ENCODE measurements at regions not wholly inside any gene's neighbourhood (a gene's known extent, or its start where the extent isn't known, plus 50 kb on each side); places are given as distances from the start of the nearest gene placed in this dataset.

DNA sequence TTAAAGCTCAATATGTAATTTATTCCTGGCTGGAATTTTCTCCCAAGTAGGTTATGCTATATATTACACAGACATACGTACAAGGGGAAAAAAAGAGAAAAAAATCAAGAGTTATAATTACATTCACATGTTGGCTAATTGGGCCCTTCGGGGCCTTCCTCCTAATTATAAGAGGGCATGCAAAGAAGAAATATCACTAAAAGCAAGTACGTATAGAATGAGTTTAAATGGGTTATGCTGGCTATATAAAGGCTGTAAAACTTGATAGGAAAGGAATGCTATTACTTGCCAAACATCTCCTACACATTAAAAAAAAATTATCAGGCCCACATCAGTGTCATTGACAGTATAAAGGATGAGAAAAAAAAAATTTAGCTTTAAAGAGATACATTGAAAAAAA lies 1396.1 kb upstream of the ADGRL4 start:
- no peak overlapping the region for H3K27ac ChIP-seq
- TF ChIP-seq, protein P1, sequence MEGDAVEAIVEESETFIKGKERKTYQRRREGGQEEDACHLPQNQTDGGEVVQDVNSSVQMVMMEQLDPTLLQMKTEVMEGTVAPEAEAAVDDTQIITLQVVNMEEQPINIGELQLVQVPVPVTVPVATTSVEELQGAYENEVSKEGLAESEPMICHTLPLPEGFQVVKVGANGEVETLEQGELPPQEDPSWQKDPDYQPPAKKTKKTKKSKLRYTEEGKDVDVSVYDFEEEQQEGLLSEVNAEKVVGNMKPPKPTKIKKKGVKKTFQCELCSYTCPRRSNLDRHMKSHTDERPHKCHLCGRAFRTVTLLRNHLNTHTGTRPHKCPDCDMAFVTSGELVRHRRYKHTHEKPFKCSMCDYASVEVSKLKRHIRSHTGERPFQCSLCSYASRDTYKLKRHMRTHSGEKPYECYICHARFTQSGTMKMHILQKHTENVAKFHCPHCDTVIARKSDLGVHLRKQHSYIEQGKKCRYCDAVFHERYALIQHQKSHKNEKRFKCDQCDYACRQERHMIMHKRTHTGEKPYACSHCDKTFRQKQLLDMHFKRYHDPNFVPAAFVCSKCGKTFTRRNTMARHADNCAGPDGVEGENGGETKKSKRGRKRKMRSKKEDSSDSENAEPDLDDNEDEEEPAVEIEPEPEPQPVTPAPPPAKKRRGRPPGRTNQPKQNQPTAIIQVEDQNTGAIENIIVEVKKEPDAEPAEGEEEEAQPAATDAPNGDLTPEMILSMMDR (conservative IDR thresholded peaks at IDR 0.05), result no peak

DNA sequence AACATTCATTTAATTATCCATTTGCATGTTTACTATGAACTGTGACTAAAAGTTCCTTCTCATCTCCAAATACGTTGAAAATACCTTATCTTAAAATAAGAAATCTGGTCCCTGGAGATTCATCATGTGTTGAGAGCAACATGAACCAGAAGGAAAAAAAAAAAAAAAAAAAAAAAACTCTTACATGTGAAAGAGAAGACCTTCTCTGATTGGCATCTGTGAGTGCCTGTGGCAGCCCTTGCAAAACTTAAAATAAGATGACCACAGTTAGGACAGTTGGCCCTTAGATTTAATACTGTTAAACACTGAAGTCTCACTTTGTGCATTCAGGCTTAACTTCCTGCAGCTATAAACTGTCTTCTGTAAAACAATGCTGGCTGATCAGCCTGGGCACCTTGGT lies 1395.2 kb upstream of the ADGRL4 start:
- no peak overlapping the region for H3K27ac ChIP-seq

DNA sequence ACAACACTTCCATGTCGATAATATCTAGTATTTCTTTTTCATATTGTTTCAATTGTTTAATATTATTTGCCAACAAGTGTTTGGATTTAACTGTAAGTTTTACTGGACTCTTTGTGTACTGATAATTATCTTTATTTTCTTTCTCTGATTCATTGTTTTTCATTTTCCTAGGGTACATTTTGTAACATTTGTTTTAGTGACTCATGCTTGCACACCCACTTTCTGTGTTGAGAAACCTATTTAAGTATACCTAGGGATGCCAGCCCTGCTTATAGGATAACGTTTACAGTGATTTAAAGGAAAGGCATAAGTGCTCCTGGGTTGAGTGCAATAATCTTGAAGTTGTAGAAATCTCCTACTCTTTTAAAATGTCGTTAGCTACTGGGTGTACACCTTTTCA lies 1386.0 kb upstream of the ADGRL4 start:
- TF ChIP-seq, protein P1 (conservative IDR thresholded peaks at IDR 0.05), result no peak
- H3K27ac ChIP-seq, result no peak overlapping the region

More for the DNA sequence above, 1395.2 kb upstream of the ADGRL4 start:
- TF ChIP-seq, protein P1 (conservative IDR thresholded peaks at IDR 0.05), result no peak

DNA sequence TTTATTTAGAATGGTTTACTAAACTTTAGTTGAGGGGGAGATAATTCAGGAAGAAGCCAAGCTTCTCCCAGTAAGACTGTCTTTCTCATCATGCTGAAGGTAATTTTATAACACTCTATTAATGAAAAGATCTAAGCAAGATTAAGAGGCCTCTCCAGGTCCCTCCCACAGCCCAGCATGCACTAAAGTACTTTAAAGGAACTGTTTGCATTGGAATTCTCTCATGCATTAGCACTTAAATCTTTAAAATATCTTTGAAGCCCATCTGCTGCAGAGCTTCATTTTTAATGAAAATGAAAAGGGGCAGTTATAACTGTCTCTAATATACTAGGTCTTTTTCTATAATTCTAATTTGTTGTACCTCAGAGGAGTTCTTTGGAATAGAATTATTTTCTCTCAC lies 1379.1 kb upstream of the ADGRL4 start:
- no peak overlapping the region for H3K27ac ChIP-seq
- TF ChIP-seq, protein P1 (conservative IDR thresholded peaks at IDR 0.05), result no peak

DNA sequence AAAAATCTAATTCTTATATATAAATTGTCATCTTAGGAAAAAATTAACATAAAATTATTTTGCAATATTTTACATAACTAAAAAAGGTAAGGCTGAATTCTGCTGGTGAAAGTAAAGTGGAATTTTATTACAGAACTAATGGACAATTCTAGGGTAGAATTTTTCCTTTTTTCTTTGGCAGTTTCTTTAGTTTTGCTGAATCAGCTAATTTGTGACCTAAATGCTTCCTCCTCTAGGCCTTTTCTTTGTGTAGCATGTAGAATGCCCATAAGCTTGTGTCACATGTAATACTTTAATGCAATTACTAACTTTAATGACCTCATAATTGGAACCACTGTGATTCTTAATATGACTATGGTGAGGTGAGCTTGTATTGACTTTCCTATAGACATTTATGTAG lies 1378.4 kb upstream of the ADGRL4 start:
- no peak overlapping the region for H3K27ac ChIP-seq
- TF ChIP-seq, protein P1 (conservative IDR thresholded peaks at IDR 0.05), result no peak

DNA sequence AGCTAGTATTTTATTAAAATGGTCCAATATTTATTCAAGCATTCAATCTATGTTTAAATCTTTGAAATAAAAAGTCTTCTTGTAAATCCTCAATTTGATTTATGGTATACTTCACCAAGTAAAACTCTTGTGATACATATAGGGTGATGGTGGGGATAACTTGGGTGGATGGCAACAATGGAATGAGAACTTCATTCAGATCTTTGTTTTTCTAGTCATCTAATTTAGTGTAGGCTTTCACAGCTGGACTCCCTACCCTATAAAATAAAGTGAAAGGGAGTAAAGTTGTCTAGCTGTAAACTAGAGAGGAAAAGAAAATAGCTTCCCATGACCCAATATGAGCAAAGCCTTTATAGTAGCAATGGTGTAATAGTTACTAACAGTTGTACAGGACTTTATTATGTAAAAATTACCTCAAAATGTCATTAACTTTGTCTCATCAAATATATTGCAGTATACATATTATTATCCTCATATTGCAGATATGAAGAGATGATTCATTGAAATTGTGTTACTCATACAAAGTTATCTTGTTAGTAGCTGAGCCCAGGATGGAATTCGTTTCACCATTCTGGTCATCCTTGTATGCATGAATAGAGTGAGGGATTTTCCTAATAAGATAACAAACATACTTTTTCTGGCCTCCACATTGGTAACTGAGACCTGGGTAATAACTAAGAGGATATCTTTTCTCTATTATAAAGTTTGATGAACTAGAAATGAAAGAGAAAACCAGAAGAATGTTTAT lies 1377.7 kb upstream of the ADGRL4 start:
- TF ChIP-seq, protein P1 (conservative IDR thresholded peaks at IDR 0.05), result no peak
- no peak overlapping the region for H3K27ac ChIP-seq

DNA sequence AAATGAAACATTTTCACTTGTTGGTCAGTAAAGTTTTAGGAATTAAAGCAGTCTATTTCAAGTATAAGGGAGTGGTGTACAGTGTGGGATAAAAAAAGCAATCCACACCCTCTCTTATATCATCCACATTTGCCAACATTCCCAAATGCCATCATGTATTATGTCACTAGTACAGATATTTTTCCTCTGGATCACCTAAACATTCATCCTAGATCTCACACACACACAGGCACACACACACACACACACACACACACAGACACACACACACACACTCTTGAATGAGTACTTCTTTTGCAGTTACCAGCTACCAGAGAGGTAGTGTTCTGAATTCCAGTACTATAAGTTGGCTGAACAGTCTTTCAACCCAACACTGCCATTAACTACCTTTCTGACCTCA lies 1369.1 kb upstream of the ADGRL4 start:
- TF ChIP-seq, protein P1 (conservative IDR thresholded peaks at IDR 0.05), result no peak
- H3K27ac ChIP-seq, result no peak overlapping the region
